ENCODE measurements at regions not wholly inside any gene's neighbourhood (a gene's known extent, or its start where the extent isn't known, plus 50 kb on each side); places are given as distances from the start of the nearest gene placed in this dataset.

GRCh38 chr13:73259061-73260017 lies 200.5 kb downstream of the KLF5 start (continued):
- TF ChIP-seq YY1 (IDR thresholded peaks at IDR 0.05; ENCODE audit: extremely low read depth, insufficient replicate concordance, low read depth, low read length) (no peak), ELF1 (IDR thresholded peaks at IDR 0.05; ENCODE audit: borderline replicate concordance, low read depth) (no peak), ZFX (IDR thresholded peaks at IDR 0.05) (no peak), FOSL1 (IDR thresholded peaks at IDR 0.05; ENCODE audit: low read depth) (no peak)

- RAD21 ChIA-PET (ENCODE audit: low non-redundant PET in 1 of 2, low total read pairs in 2 of 2, uncharacterized antibody in 2 of 2, unreplicated experiment in 2 of 2): no interaction called here
- no peaks in the 10 kb centered on the region for H3K9me3 ChIP-seq (ENCODE audit: control insufficient read depth in 1 of 2, insufficient read depth in 1 of 2, low read depth in 1 of 2, low read length in 2 of 2)
Observed at GRCh38 chr13:73258406-73258805, 199.6 kb downstream of the KLF5 start.

DNA sequence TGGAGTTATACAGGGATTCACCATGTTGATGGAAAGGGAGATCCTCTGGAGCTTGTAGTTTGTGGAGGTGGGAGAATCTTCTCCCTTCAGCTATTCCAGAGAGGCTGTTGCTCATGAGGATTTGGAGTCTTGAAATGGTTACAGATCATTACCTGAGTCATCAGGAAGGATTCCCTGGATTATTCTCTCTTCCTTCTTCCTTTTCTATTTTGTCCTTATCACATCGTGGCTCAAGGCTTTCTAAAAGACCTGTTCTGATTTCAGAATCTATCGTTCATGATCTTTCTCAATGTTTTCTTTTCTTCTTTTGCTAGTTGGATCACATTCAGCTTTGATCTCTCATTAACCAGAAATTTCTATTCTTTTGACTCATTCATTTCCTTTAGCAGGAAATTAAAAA lies 196.0 kb downstream of the KLF5 start:
- Histone ChIP-seq H3K9me3 (ENCODE audit: control insufficient read depth in 1 of 2, insufficient read depth in 1 of 2, low read depth in 1 of 2, low read length in 2 of 2) (no peaks in the 10 kb centered on the region), H2AFZ (ENCODE audit: low read depth, low read length, poor library complexity, severe bottlenecking) (peak overlapping the region; percentile 96), H4K20me1 (ENCODE audit: insufficient read depth) (no peaks in the 10 kb centered on the region), H3K9ac (ENCODE audit: low read length) (no peak overlapping the region), H3K27me3 (ENCODE audit: insufficient read depth, low read length) (no peaks in the 10 kb centered on the region), H3K79me2 (ENCODE audit: insufficient read depth, low read length) (no peaks in the 10 kb centered on the region), H3K4me1 (ENCODE audit: control insufficient read depth in 1 of 2, insufficient read depth in 2 of 2, low read length in 2 of 2) (peaks cover 0 to 8% of the 10 kb centered on the region in 2 experiments; a peak in 3 of 4 replicates), H3K4me2 (ENCODE audit: low read length) (peak overlapping the region; percentile 6), H3K9me2 (ENCODE audit: insufficient read depth) (no peaks in the 10 kb centered on the region), H3K36me3 (ENCODE audit: control insufficient read depth in 1 of 2, insufficient read depth in 2 of 2, low read length in 2 of 2) (no peaks in the 10 kb centered on the region), H3K4me3 (replicated peaks in 1 of 2; ENCODE audit: low read depth in 1 of 2, low read length in 2 of 2) (no peak overlapping the region), H3K27ac (ENCODE audit: low read depth, low read length) (no peak overlapping the region)
- ChIA-PET CTCF (no interaction called here), RAD21 (ENCODE audit: low non-redundant PET in 1 of 2, low total read pairs in 2 of 2, uncharacterized antibody in 2 of 2, unreplicated experiment in 2 of 2) (no interaction called here), POLR2A (no interaction called here)
- no peak for TF ChIP-seq EZH2 (IDR thresholded peaks at IDR 0.05)
- TF ChIP-seq FOSL1 (IDR thresholded peaks at IDR 0.05; ENCODE audit: low read depth): peak; percentile 31; the same call in 1 of the 2 replicates
- intact Hi-C loops (cut with micrococcal nuclease): no loop called here
- no TSS peak for BruUV-seq (replicated peaks)
- DNase-seq (ENCODE audit: low read depth, low spot score) (no peak), ATAC-seq (no peak)

More at GRCh38 chr13:73258406-73258805, 199.6 kb downstream of the KLF5 start:
- no peak for DNase-seq (ENCODE audit: low read depth, low spot score)
- no peaks in the 10 kb centered on the region for H3K79me2 ChIP-seq (ENCODE audit: insufficient read depth, low read length)
- no peak overlapping the region for H3K27ac ChIP-seq (ENCODE audit: low read depth, low read length)
- H3K4me3 ChIP-seq (replicated peaks in 1 of 2; ENCODE audit: low read depth in 1 of 2, low read length in 2 of 2): no peak overlapping the region
- intact Hi-C loops (cut with micrococcal nuclease): no loop called here
- ATAC-seq: no peak
- peaks cover 0 to 8% of the 10 kb centered on the region in 2 experiments; a peak in 2 of 4 replicates for H3K4me1 ChIP-seq (ENCODE audit: control insufficient read depth in 1 of 2, insufficient read depth in 2 of 2, low read length in 2 of 2)
- ChIA-PET CTCF (no interaction called here), POLR2A (no interaction called here)
- no peaks in the 10 kb centered on the region for H3K36me3 ChIP-seq (ENCODE audit: control insufficient read depth in 1 of 2, insufficient read depth in 2 of 2, low read length in 2 of 2)
- H3K4me2 ChIP-seq (ENCODE audit: low read length): no peak overlapping the region
- H3K9me2 ChIP-seq (ENCODE audit: insufficient read depth): no peaks in the 10 kb centered on the region
- TF ChIP-seq JUND (IDR thresholded peaks at IDR 0.05) (no peak), ATF3 (IDR thresholded peaks at IDR 0.05) (no peak), EGR1 (IDR thresholded peaks at IDR 0.05; ENCODE audit: low read depth) (no peak)
- no peaks in the 10 kb centered on the region for H4K20me1 ChIP-seq (ENCODE audit: insufficient read depth)
- no peaks in the 10 kb centered on the region for H3K27me3 ChIP-seq (ENCODE audit: insufficient read depth, low read length)
- H3K9ac ChIP-seq (ENCODE audit: low read length): no peak overlapping the region
- BruUV-seq (replicated peaks): no TSS peak
- no peak overlapping the region for H2AFZ ChIP-seq (ENCODE audit: low read depth, low read length, poor library complexity, severe bottlenecking)

Measured in HCT116 (cell line).